ENCODE measurements at regions not wholly inside any gene's neighbourhood (a gene's known extent, or its start where the extent isn't known, plus 50 kb on each side); places are given as distances from the start of the nearest gene placed in this dataset.

DNA sequence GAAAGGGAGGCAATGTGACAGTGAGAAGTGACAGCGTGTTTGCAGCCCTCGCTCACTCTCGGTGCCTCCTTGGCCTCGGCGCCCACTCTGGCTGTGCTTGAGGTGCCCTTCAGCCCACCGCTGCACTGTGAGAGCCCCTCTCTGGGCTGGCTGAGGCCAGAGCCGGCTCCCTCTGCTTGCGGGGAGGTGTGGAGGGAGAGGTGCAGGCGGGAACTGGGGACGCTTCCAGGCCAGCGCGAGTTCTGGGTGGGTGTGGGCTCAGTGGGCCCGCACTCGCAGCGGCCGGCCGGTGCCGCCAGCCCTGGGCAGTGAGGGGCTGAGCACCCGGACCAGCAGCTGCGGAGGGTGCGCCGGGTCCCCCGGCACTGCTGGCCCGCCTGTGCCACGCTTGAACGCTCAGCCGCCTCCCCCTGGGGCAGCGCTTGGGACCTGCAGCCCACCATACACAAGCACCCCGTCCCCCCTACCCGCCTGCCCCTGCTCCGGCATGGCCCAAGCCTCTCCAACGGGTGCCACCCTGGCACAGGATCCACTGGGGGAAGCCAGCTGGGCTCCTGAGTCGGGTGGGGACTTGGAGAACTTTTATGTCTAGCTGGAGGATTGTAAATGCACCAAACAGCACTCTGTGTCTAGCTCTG, 1142.8 kb upstream of the INTU start:
- TF ChIP-seq, protein P1, sequence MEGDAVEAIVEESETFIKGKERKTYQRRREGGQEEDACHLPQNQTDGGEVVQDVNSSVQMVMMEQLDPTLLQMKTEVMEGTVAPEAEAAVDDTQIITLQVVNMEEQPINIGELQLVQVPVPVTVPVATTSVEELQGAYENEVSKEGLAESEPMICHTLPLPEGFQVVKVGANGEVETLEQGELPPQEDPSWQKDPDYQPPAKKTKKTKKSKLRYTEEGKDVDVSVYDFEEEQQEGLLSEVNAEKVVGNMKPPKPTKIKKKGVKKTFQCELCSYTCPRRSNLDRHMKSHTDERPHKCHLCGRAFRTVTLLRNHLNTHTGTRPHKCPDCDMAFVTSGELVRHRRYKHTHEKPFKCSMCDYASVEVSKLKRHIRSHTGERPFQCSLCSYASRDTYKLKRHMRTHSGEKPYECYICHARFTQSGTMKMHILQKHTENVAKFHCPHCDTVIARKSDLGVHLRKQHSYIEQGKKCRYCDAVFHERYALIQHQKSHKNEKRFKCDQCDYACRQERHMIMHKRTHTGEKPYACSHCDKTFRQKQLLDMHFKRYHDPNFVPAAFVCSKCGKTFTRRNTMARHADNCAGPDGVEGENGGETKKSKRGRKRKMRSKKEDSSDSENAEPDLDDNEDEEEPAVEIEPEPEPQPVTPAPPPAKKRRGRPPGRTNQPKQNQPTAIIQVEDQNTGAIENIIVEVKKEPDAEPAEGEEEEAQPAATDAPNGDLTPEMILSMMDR (IDR thresholded peaks at IDR 0.05) = no peak
- no peak for TF ChIP-seq ZFX (IDR thresholded peaks at IDR 0.05; ENCODE audit: borderline replicate concordance)

Measured in 22Rv1 (cell line).